Astrocyte (in vitro differentiated cells and primary cell): ENCODE measurements at regions not wholly inside any gene's neighbourhood (a gene's known extent, or its start where the extent isn't known, plus 50 kb on each side); places are given as distances from the start of the nearest gene placed in this dataset.

ENCODE experiments used
- EZH2 ChIP-seq: IDR thresholded peaks from 2 replicates; pipeline ENCODE4 v1.6.1; 2012; ENCODE audit warnings: mild to moderate bottlenecking, low read length, inconsistent platforms; ENCODE audit not compliant: insufficient read depth
- TF ChIP-seq, protein P1 (sequence below): IDR thresholded peaks from 2 replicates; pipeline ENCODE4 v1.5.1; 2011; ENCODE audit warnings: low read depth, mild to moderate bottlenecking, inconsistent platforms, low read length, moderate library complexity; ENCODE audit not compliant: insufficient read depth

DNA sequence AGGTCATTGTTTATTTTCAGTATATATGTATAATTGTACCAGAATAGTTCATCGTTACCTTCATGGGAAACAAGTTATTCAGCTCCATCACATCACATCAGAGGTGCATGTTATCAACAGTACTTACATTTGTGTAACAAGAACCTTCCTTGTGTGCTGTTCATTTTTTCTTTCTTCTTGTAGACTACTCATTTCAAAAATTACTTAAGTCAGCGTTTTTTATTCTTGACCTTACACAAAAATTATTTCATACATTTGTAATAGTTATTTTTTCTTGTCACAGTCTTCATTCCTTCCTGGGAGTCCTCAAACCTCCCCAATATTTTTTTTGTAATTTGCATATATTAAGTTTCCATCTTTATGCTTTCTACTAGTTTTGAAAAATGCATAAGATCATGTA is 725.7 kb upstream of the ADGRB3 start:
- no peak for TF ChIP-seq EZH2
- TF ChIP-seq, protein P1, sequence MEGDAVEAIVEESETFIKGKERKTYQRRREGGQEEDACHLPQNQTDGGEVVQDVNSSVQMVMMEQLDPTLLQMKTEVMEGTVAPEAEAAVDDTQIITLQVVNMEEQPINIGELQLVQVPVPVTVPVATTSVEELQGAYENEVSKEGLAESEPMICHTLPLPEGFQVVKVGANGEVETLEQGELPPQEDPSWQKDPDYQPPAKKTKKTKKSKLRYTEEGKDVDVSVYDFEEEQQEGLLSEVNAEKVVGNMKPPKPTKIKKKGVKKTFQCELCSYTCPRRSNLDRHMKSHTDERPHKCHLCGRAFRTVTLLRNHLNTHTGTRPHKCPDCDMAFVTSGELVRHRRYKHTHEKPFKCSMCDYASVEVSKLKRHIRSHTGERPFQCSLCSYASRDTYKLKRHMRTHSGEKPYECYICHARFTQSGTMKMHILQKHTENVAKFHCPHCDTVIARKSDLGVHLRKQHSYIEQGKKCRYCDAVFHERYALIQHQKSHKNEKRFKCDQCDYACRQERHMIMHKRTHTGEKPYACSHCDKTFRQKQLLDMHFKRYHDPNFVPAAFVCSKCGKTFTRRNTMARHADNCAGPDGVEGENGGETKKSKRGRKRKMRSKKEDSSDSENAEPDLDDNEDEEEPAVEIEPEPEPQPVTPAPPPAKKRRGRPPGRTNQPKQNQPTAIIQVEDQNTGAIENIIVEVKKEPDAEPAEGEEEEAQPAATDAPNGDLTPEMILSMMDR, result no peak
